OCI-LY3 (cell line): ENCODE measurements at regions not wholly inside any gene's neighbourhood (a gene's known extent, or its start where the extent isn't known, plus 50 kb on each side); places are given as distances from the start of the nearest gene placed in this dataset.

Experiments
- CTCF ChIP-seq: fragments of 200-600, 300-600 bp; sonication (generic); IDR thresholded peaks from 2 replicates; pipeline ENCODE4 v1.5.1; 2014; ENCODE audit warnings: antibody characterized with exemption, low read length, low read depth
- EZH2phosphoT487 ChIP-seq: fragments of 200-600 bp; shearing (Covaris generic); IDR thresholded peaks from 2 replicates; pipeline ENCODE4 v1.6.1; 2018; ENCODE audit warnings: antibody characterized with exemption, mixed run types, low read depth

DNA sequence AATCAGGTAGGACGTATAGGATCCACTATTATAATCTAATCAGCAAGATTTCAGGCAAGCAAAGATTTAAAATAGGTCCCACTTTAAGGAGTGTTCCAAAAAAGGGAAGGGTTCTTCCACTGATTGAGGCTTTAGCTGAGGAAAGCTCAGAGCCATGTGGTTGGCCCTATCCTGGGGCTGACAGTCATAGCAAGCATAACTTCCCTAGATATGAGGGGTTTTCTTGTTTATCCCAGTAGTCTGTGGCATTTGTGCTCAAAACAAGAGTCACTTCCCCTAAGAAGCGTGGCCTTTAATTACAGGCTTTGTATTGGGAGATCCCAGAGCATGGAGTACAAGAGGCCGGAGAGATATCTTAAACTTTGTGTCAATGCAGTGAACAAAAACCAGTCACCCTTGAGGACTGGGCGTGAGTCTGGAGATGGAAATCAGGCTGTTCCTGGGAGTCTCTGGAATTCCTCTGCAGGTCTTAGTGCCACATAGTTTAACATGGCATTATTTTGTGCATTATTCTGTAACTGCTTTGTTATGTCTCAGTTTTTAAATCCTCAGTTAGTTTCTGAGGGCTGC lies 136.9 kb upstream of the FBXO11 start:
- TF ChIP-seq CTCF: no peak
- TF ChIP-seq EZH2phosphoT487: no peak
